Fibroblast of the aortic adventitia (primary cell): ENCODE measurements at regions not wholly inside any gene's neighbourhood (a gene's known extent, or its start where the extent isn't known, plus 50 kb on each side); places are given as distances from the start of the nearest gene placed in this dataset.

Experiments
- DNase-seq: peaks from one replicate; pipeline ENCODE4 v3.0.0-alpha.2; 2010; ENCODE audit warnings: low read depth
- H3K4me3 ChIP-seq: 2 replicates; pipeline ENCODE4 v1.5.1; 2011; ENCODE audit warnings: low read depth, mild to moderate bottlenecking, control low read depth, low read length, moderate library complexity
- TF ChIP-seq, protein P1 (sequence below): IDR thresholded peaks from 2 replicates; pipeline ENCODE4 v1.5.1; 2011; ENCODE audit warnings: mild to moderate bottlenecking, low read length, control low read depth, inconsistent platforms; ENCODE audit not compliant: insufficient read depth

DNA sequence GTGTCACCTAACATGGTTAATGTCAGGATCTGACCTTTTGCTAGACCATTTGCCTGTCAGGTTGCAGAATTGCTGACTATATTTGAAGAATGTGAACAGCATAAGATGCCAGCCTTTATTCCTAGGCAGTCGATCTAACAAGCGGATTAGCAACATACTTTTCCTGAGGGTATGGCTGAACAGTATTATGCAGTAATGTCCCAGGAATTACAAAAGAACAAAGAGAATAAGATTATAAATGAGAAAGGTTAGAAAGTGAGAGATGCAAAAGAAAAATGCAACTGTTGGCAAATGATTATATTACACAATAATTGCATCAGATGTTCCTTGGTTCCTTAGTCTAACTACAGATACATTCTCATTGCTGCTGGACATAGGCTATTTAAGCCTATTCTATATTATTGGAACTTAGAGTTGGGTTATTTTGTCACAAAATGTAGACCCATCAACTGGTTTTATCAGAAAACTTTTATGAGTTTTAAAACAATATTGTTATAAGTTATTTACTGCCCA is 647.1 kb upstream of the CRIM1 start:
- no peak for DNase-seq
- TF ChIP-seq, protein P1, sequence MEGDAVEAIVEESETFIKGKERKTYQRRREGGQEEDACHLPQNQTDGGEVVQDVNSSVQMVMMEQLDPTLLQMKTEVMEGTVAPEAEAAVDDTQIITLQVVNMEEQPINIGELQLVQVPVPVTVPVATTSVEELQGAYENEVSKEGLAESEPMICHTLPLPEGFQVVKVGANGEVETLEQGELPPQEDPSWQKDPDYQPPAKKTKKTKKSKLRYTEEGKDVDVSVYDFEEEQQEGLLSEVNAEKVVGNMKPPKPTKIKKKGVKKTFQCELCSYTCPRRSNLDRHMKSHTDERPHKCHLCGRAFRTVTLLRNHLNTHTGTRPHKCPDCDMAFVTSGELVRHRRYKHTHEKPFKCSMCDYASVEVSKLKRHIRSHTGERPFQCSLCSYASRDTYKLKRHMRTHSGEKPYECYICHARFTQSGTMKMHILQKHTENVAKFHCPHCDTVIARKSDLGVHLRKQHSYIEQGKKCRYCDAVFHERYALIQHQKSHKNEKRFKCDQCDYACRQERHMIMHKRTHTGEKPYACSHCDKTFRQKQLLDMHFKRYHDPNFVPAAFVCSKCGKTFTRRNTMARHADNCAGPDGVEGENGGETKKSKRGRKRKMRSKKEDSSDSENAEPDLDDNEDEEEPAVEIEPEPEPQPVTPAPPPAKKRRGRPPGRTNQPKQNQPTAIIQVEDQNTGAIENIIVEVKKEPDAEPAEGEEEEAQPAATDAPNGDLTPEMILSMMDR: no peak
- no peak overlapping the region for H3K4me3 ChIP-seq

GRCh38 chr2:35688309-35688708 is 667.3 kb upstream of the CRIM1 start:
- no peak for DNase-seq
- H3K4me3 ChIP-seq: no peak overlapping the region

DNA sequence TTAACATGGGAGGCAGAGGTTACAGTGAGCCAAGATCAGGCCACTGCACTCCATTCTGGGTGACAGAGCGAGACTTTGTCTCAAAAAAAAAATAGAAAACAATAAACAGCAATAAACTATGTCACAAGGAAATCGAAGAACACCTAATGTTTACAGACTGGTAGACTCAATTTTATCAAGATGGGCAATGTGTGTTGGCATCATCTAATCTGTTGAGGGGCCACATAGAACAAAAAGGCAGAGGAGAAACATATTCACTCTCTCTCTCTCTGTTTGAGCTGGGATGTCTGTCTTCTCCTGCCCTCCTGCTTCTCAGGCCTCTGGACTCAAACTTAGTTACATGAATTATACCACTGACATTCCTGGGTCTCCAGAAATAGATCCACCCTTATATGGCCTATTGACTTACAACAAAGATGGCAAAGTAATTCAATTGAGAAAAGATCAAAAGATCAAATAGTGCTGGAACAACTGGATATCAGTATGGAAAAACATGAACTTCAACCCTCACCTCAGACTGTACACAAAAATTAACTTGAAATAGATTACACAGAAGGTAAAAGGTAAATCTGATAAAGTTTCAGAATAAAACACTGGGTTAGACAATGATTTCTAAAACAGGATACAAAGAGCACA is 703.8 kb upstream of the CRIM1 start:
- TF ChIP-seq, protein P1: no peak
- H3K4me3 ChIP-seq: no peak overlapping the region
- DNase-seq: no peak

More at GRCh38 chr2:35688309-35688708, 667.3 kb upstream of the CRIM1 start:
- TF ChIP-seq, protein P1: no peak

DNA sequence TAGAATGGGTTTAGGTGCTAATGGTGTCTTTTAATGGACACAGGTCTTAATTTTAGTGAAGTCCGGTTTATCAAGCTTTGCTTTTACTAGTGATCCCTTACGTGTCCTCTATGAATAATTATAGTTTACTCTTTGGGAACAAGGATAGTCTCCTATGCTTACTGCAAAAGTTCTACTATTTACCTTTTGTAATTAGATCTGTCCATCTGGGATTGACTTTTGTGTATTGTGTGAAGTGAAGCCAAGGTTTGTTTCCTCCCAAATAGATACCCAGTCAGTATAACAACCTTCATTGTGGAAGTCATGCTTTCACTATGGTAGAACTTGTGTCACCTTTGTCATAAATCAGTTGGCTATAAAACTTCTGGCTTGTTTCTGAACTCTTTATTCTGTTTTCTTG is 740.9 kb upstream of the CRIM1 start:
- H3K4me3 ChIP-seq: no peak overlapping the region
- TF ChIP-seq, protein P1: no peak
- no peak for DNase-seq

DNA sequence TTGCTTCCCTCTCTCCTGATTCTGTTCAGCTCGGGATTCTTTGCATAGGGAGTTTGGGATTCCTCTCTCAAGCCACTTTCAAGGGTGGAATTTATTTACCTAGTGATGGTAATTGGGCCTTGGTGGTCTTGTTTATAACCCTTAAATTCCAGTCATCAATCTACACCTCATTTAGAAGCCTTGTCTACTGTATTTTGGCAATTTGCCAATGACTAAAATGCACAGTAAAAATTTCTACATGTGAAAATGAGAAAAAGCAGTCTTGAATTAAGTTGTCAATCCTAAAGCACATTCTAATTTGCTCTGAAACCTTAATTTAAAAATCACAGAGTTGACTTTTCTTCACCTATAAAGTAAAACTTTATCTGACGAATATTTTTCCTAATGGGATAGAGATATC is 749.2 kb upstream of the CRIM1 start:
- TF ChIP-seq, protein P1: no peak
- no peak overlapping the region for H3K4me3 ChIP-seq
- no peak for DNase-seq

- DNase-seq: no peak
- H3K4me3 ChIP-seq: no peak overlapping the region
- TF ChIP-seq, protein P1: no peak
Measured at GRCh38 chr2:35598310-35598709, 757.3 kb upstream of the CRIM1 start.

- TF ChIP-seq, protein P1: no peak
- no peak for DNase-seq
- no peak overlapping the region for H3K4me3 ChIP-seq
Measured at GRCh38 chr2:35591886-35592285, 763.7 kb upstream of the CRIM1 start.
